ENCODE measurements at regions not wholly inside any gene's neighbourhood (a gene's known extent, or its start where the extent isn't known, plus 50 kb on each side); places are given as distances from the start of the nearest gene placed in this dataset.

DNA sequence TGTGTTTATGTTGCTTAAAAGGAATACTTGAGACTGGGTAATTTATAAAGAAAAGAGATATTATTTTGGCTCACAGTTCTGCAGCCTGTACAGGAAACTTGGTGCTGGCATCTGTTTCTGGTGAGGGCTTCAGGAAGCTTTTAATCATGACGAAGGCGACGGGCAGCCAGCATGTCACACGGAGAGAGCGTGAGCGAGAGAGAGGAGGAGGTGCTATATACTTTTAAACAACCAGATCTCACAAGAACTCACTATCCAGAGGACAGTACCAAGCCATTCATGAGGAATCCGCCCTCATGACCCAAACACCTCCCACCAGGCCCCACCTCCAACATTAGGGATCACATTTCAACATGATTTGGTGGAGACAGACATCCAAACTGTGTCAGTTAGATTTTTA lies 163.4 kb upstream of the TSC22D1 start:
- TF ChIP-seq CBX5 (IDR thresholded peaks at IDR 0.05; ENCODE audit: low read depth, low read length) (no peak), POLR2A (IDR thresholded peaks at IDR 0.05; ENCODE audit: control extremely low read depth in 1 of 2, low read depth in 2 of 2, low read length in 2 of 2) (no peak), NRF1 (IDR thresholded peaks at IDR 0.05; ENCODE audit: low read depth, low read length) (no peak)
- TF ChIP-seq, protein P1, sequence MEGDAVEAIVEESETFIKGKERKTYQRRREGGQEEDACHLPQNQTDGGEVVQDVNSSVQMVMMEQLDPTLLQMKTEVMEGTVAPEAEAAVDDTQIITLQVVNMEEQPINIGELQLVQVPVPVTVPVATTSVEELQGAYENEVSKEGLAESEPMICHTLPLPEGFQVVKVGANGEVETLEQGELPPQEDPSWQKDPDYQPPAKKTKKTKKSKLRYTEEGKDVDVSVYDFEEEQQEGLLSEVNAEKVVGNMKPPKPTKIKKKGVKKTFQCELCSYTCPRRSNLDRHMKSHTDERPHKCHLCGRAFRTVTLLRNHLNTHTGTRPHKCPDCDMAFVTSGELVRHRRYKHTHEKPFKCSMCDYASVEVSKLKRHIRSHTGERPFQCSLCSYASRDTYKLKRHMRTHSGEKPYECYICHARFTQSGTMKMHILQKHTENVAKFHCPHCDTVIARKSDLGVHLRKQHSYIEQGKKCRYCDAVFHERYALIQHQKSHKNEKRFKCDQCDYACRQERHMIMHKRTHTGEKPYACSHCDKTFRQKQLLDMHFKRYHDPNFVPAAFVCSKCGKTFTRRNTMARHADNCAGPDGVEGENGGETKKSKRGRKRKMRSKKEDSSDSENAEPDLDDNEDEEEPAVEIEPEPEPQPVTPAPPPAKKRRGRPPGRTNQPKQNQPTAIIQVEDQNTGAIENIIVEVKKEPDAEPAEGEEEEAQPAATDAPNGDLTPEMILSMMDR (IDR thresholded peaks at IDR 0.05; ENCODE audit: control extremely low read depth in 1 of 3, insufficient read depth in 1 of 3, low read depth in 1 of 3, low read length in 3 of 3), result no peak
- TF ChIP-seq, protein P2, sequence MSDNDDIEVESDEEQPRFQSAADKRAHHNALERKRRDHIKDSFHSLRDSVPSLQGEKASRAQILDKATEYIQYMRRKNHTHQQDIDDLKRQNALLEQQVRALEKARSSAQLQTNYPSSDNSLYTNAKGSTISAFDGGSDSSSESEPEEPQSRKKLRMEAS (IDR thresholded peaks at IDR 0.05), result no peak
- TF ChIP-seq, protein P3, sequence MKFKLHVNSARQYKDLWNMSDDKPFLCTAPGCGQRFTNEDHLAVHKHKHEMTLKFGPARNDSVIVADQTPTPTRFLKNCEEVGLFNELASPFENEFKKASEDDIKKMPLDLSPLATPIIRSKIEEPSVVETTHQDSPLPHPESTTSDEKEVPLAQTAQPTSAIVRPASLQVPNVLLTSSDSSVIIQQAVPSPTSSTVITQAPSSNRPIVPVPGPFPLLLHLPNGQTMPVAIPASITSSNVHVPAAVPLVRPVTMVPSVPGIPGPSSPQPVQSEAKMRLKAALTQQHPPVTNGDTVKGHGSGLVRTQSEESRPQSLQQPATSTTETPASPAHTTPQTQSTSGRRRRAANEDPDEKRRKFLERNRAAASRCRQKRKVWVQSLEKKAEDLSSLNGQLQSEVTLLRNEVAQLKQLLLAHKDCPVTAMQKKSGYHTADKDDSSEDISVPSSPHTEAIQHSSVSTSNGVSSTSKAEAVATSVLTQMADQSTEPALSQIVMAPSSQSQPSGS (IDR thresholded peaks at IDR 0.05; ENCODE audit: low read length), result no peak
